GM13977 (cell line): ENCODE measurements at regions not wholly inside any gene's neighbourhood (a gene's known extent, or its start where the extent isn't known, plus 50 kb on each side); places are given as distances from the start of the nearest gene placed in this dataset.

Experiments used
- DNase-seq: peaks from one replicate; pipeline ENCODE4 v3.0.0; 2012; ENCODE audit warnings: low spot score
- CTCF ChIP-seq: IDR thresholded peaks from 2 replicates; pipeline ENCODE4 v1.5.1; 2012; ENCODE audit warnings: mild to moderate bottlenecking, control low read depth; ENCODE audit not compliant: insufficient read depth; ENCODE audit errors: extremely low read depth, missing control alignments
- in situ Hi-C: fragments of 300-500 bp; cut with MboI; formaldehyde crosslinking; loops from one replicate; pipeline ENCODE4 v1.12.0; 2022; ENCODE audit warnings: low sequenced_read_pairs, low pct_unique_long_range_greater_than_20kb, mixed read lengths, inconsistent platforms; ENCODE audit not compliant: unreplicated experiment

GRCh38 chr1:188043536-188044245, 1214.9 kb downstream of the PLA2G4A start:
- no peak for TF ChIP-seq CTCF
- in situ Hi-C loops, result no loop called here
- no peak for DNase-seq

GRCh38 chr1:188050250-188050649, 1221.5 kb downstream of the PLA2G4A start:
- no peak for DNase-seq
- TF ChIP-seq CTCF, result no peak
- in situ Hi-C loops, result no loop called here

- in situ Hi-C loops, result no loop called here
- DNase-seq, result no peak
- no peak for TF ChIP-seq CTCF
Measured at GRCh38 chr1:188056011-188056410, 1227.3 kb downstream of the PLA2G4A start.

GRCh38 chr1:188058801-188059200, 1230.1 kb downstream of the PLA2G4A start:
- in situ Hi-C loops, result no loop called here
- DNase-seq, result no peak
- no peak for TF ChIP-seq CTCF

GRCh38 chr1:188061881-188062280, 1233.1 kb downstream of the PLA2G4A start:
- in situ Hi-C loops, result no loop called here
- no peak for TF ChIP-seq CTCF
- no peak for DNase-seq

DNA sequence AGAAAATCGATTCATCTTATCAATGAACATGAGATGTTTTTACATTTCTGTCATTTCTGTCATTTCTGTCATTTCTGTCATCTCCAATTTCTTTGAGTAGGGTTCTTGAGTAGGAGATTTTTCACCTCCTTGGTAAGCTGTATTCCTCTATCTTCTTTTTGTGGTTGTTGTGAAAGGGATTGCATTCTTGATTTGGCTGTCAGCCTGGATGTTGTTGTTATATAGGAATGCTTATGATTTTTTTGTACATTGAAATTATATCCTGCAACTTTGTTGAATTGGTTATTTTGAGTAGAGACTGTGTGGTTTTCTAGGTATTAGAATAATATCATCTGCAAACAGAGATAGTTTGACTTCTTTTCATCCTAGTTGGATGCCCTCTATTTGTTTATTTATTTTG, 1233.7 kb downstream of the PLA2G4A start:
- in situ Hi-C loops, result no loop called here
- no peak for DNase-seq
- no peak for TF ChIP-seq CTCF
